ENCODE measurements at regions not wholly inside any gene's neighbourhood (a gene's known extent, or its start where the extent isn't known, plus 50 kb on each side); places are given as distances from the start of the nearest gene placed in this dataset.

- no peak overlapping the region for H3K4ac ChIP-seq (replicated peaks; ENCODE audit: insufficient read length, low read depth, low read length)
- TF ChIP-seq POLR2AphosphoS5 (IDR thresholded peaks at IDR 0.05; ENCODE audit: low read depth, low read length) (no peak), CBX5 (IDR thresholded peaks at IDR 0.05; ENCODE audit: low read depth, low read length) (no peak), BACH1 (IDR thresholded peaks at IDR 0.05; ENCODE audit: low read length) (no peak), SAP30 (IDR thresholded peaks at IDR 0.05; ENCODE audit: insufficient read depth, insufficient replicate concordance, low read length) (no peak), ASH2L (IDR thresholded peaks at IDR 0.05; ENCODE audit: low read length) (no peak), EGR1 (IDR thresholded peaks at IDR 0.05; ENCODE audit: borderline replicate concordance, low read depth, low read length) (peak; percentile 54; the same call in 1 of the 2 replicates), JUN (IDR thresholded peaks at IDR 0.05; ENCODE audit: low read depth, low read length) (no peak)
- H3K9ac ChIP-seq (replicated peaks in 1 of 4; ENCODE audit: extremely low read depth in 1 of 4, low read depth in 3 of 4, low read length in 3 of 4), result no peak overlapping the region
- H2BK12ac ChIP-seq (ENCODE audit: low read depth, low read length), result no peak overlapping the region
- no peak overlapping the region for H3K14ac ChIP-seq (ENCODE audit: insufficient read length)
- no peaks in the 10 kb centered on the region for H3K79me1 ChIP-seq (ENCODE audit: low read depth, low read length)
- no peak overlapping the region for H3K18ac ChIP-seq (ENCODE audit: extremely low read depth, low read length)
- H3K9me3 ChIP-seq (ENCODE audit: insufficient read depth in 2 of 2, low read depth in 1 of 2, low read length in 1 of 2), result no peaks in the 10 kb centered on the region
- ChIA-PET POLR2A (ENCODE audit: partially characterized antibody) (interaction anchor here (1.2 to 2.7 kb wide), 3 partner anchors 13 to 78 kb away, joined by 3 to 8 read pairs (median 3); no protein-coding TSS in a partner anchor), CTCF (ENCODE audit: partially characterized antibody) (no interaction called here)
- H2BK5ac ChIP-seq (ENCODE audit: low read depth, low read length), result no peak overlapping the region
- DNase-seq (ENCODE audit: low read depth in 1 of 2, low spot score in 2 of 2) (no peak), FAIRE-seq (no peak)
- peaks cover 0 to 9% (median 7%) of the 10 kb centered on the region in 4 experiments; a peak in 5 of 7 replicates for H3K27me3 ChIP-seq (replicated peaks in 1 of 4; ENCODE audit: control insufficient read depth in 3 of 4, extremely low read depth in 1 of 4, insufficient read depth in 3 of 4, low read length in 3 of 4)
- no peak overlapping the region for H2AFZ ChIP-seq (ENCODE audit: low read length)
- WGBS, 2 experiments (ENCODE audit: extremely low coverage in 1 of 2, insufficient coverage in 1 of 2, insufficient read length in 1 of 2, insufficient replicate concordance in 2 of 2, low coverage in 1 of 2, low lambda C conversion rate in 2 of 2, missing lambda C conversion rate in 1 of 2), result 65% methylated on average over 4 of the region's 4 CpGs; no CpG with 5 or more reads in 1 of the 2 experiments
- H3K79me2 ChIP-seq (ENCODE audit: control insufficient read depth in 1 of 2, insufficient read depth in 2 of 2, low read length in 2 of 2), result no peaks in the 10 kb centered on the region
- H3K23ac ChIP-seq (ENCODE audit: insufficient read length), result no peak overlapping the region
- H2AK5ac ChIP-seq (ENCODE audit: low read depth, low read length), result no peak overlapping the region
- no peak overlapping the region for H4K5ac ChIP-seq (ENCODE audit: insufficient read length, low read depth, low read length)
- no peak overlapping the region for H3K27ac ChIP-seq (ENCODE audit: low read depth, low read length)
- 0 out of 2 replicates have a peak overlapping the region, but pooled peaks have one; percentile 16 for H2BK15ac ChIP-seq (ENCODE audit: low read length)
- H4K91ac ChIP-seq (replicated peaks; ENCODE audit: insufficient read length, low read length), result no peak overlapping the region
- H3K36me3 ChIP-seq (ENCODE audit: control insufficient read depth in 2 of 4, insufficient read depth in 4 of 4, low read length in 3 of 4), result no peaks in the 10 kb centered on the region
- H4K8ac ChIP-seq (ENCODE audit: extremely low read depth, insufficient read depth, low read length), result no peak overlapping the region
- peaks cover 11% of the 10 kb centered on the region; the same call in 1 of the 2 replicates for H3K23me2 ChIP-seq (ENCODE audit: low read depth, low read length)
- H3K4me1 ChIP-seq (replicated peaks in 1 of 4; ENCODE audit: control insufficient read depth in 3 of 4, insufficient read depth in 4 of 4, low read length in 3 of 4), result peaks cover 12 to 21% (median 19%) of the 10 kb centered on the region in 4 experiments
- no peak overlapping the region for H3K56ac ChIP-seq (replicated peaks; ENCODE audit: insufficient read length, low read depth, low read length)
- H3K4me2 ChIP-seq (ENCODE audit: insufficient read depth in 1 of 2, low read depth in 2 of 2, low read length in 2 of 2), result no peak overlapping the region; a peak in 1 of 4 replicates
- H4K20me1 ChIP-seq (replicated peaks in 1 of 2; ENCODE audit: control insufficient read depth in 1 of 2, insufficient read depth in 2 of 2, low read length in 2 of 2), result no peaks in the 10 kb centered on the region
- 0 out of 2 replicates have a peak overlapping the region, but pooled peaks have one; percentile 86 for H2BK20ac ChIP-seq (ENCODE audit: low read length)
- no peak overlapping the region for H2BK120ac ChIP-seq (replicated peaks; ENCODE audit: low read depth, low read length)
- H3K4me3 ChIP-seq (ENCODE audit: extremely low read depth in 1 of 4, insufficient read depth in 2 of 4, low read depth in 3 of 4, low read length in 4 of 4), result no peak overlapping the region
Observed at GRCh38 chr22:26905640-26906039, 248.3 kb downstream of the MIAT start.

All from H1 (cell line).